Gastroesophageal sphincter (tissue), 3 donors: ENCODE measurements at regions not wholly inside any gene's neighbourhood (a gene's known extent, or its start where the extent isn't known, plus 50 kb on each side); places are given as distances from the start of the nearest gene placed in this dataset.

Source experiments
- EP300 ChIP-seq: sonication (generic); formaldehyde crosslinking; IDR thresholded peaks from one replicate; pipeline ENCODE4 v1.6.1; 2017; ENCODE audit warnings: antibody characterized with exemption, mild to moderate bottlenecking
- POLR2A ChIP-seq, 2 donors: fragments of 450-650 bp; IDR thresholded peaks; one replicate each; pipeline ENCODE4 v1.6.1; 2017; ENCODE audit warnings: antibody characterized with exemption in 2 of 2, mild to moderate bottlenecking in 2 of 2, moderate library complexity in 1 of 2
- POLR2AphosphoS5 ChIP-seq: sonication (generic); formaldehyde crosslinking; IDR thresholded peaks from one replicate; pipeline ENCODE4 v1.6.1; 2017; ENCODE audit warnings: antibody characterized with exemption
- TF ChIP-seq, protein P1 (sequence below), 4 experiments: fragments of 200-600 bp in 2 of 4; fragments of 450-650 bp in 2 of 4; sonication (generic) in 1 of 4; IDR thresholded peaks; one replicate each; pipeline ENCODE4 v1.5.1; 2017 to 2019; ENCODE audit warnings: antibody characterized with exemption in 4 of 4, mild to moderate bottlenecking in 2 of 4, moderate library complexity in 2 of 4

DNA sequence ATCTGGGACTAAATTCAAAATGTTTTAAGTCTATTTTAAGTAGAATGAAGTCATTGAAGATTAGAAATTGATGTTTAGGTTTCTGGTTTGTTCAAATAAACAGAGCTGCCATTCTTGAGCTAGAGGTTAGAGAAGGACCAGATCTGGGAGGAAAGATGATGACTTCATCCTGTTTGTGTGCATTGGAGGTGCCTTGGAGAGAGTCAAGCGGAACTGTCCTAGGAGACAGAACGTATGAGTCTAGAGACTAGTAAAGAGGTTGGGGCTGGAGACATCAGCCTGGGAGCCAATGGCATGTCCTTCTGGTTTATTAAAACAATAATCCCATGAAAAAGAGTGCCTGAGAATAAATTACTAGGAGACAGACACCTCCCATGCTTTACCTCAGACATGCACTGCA lies 303.4 kb downstream of the KBTBD8 start:
- TF ChIP-seq, protein P1, sequence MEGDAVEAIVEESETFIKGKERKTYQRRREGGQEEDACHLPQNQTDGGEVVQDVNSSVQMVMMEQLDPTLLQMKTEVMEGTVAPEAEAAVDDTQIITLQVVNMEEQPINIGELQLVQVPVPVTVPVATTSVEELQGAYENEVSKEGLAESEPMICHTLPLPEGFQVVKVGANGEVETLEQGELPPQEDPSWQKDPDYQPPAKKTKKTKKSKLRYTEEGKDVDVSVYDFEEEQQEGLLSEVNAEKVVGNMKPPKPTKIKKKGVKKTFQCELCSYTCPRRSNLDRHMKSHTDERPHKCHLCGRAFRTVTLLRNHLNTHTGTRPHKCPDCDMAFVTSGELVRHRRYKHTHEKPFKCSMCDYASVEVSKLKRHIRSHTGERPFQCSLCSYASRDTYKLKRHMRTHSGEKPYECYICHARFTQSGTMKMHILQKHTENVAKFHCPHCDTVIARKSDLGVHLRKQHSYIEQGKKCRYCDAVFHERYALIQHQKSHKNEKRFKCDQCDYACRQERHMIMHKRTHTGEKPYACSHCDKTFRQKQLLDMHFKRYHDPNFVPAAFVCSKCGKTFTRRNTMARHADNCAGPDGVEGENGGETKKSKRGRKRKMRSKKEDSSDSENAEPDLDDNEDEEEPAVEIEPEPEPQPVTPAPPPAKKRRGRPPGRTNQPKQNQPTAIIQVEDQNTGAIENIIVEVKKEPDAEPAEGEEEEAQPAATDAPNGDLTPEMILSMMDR (IDR thresholded peaks at IDR 0.05): no peak
- no peak for TF ChIP-seq POLR2AphosphoS5
- TF ChIP-seq EP300: no peak
- no peak for TF ChIP-seq POLR2A (IDR thresholded peaks at IDR 0.05)
